Activated naive CD4-positive, alpha-beta T cell treated with anti-CD3 and anti-CD28 coated beads for 36 hours (primary cell): ENCODE measurements at regions not wholly inside any gene's neighbourhood (a gene's known extent, or its start where the extent isn't known, plus 50 kb on each side); places are given as distances from the start of the nearest gene placed in this dataset.

Experiments
- CTCF ChIA-PET: fragments of 350-600 bp; sonication (Branson Sonifier 250); formaldehyde crosslinking; loops from one replicate; lab custom pipeline; 2021; ENCODE audit warnings: antibody characterized with exemption; lab: Charles Lee
- DNase-seq: peaks from one replicate; pipeline ENCODE4 v3.0.0-alpha.2; 2020
- H3K27ac Mint-ChIP-seq: one replicate; pipeline ENCODE4 v1.8.0; 2021; ENCODE audit warnings: mild to moderate bottlenecking, mixed read lengths
- H3K27me3 Mint-ChIP-seq: one replicate; pipeline ENCODE4 v1.8.0; 2021; ENCODE audit warnings: low read depth, mixed read lengths
- H3K36me3 Mint-ChIP-seq: one replicate; pipeline ENCODE4 v1.8.0; 2021; ENCODE audit warnings: low read depth, mixed read lengths
- H3K4me1 Mint-ChIP-seq: one replicate; pipeline ENCODE4 v1.8.0; 2021; ENCODE audit warnings: low read depth, mixed read lengths
- H3K4me3 Mint-ChIP-seq: one replicate; pipeline ENCODE4 v1.8.0; 2021; ENCODE audit warnings: mild to moderate bottlenecking, moderate library complexity, mixed read lengths
- H3K9me3 Mint-ChIP-seq: one replicate; pipeline ENCODE4 v1.8.0; 2021; ENCODE audit warnings: mixed read lengths
- intact Hi-C: fragments of 100-400 bp; cut with micrococcal nuclease; formaldehyde crosslinking; loops from one replicate; pipeline ENCODE4 v1.15.1; 2023

DNA sequence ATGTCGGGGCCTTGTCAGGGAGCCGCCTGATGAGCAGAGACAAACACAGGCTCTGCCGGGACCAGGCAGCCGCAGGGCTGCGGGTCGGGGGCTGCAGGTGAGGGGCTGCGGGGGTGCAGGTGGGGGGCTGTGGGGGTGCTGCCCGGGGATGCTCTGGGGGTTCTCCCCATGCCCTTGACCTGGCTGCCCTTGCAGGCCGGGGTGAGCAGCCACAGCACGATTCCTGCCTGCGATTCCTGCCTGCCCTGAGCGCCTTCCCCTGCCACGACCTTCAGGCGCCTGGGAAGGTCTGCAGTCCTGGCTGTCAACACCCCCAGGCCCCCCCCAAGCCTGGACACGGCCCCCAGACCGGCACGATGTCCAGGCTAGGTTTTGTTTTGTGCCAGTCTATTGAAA is 106.3 kb downstream of the FAM53A start:
- Mint-ChIP-seq H3K36me3 (no peaks in the 10 kb centered on the region), H3K4me3 (no peak overlapping the region), H3K27me3 (no peaks in the 10 kb centered on the region), H3K27ac (no peak overlapping the region), H3K4me1 (peaks cover 4% of the 10 kb centered on the region), H3K9me3 (no peaks in the 10 kb centered on the region)
- CTCF ChIA-PET, result no interaction called here
- DNase-seq, result no peak
- intact Hi-C loops, result no loop called here

DNA sequence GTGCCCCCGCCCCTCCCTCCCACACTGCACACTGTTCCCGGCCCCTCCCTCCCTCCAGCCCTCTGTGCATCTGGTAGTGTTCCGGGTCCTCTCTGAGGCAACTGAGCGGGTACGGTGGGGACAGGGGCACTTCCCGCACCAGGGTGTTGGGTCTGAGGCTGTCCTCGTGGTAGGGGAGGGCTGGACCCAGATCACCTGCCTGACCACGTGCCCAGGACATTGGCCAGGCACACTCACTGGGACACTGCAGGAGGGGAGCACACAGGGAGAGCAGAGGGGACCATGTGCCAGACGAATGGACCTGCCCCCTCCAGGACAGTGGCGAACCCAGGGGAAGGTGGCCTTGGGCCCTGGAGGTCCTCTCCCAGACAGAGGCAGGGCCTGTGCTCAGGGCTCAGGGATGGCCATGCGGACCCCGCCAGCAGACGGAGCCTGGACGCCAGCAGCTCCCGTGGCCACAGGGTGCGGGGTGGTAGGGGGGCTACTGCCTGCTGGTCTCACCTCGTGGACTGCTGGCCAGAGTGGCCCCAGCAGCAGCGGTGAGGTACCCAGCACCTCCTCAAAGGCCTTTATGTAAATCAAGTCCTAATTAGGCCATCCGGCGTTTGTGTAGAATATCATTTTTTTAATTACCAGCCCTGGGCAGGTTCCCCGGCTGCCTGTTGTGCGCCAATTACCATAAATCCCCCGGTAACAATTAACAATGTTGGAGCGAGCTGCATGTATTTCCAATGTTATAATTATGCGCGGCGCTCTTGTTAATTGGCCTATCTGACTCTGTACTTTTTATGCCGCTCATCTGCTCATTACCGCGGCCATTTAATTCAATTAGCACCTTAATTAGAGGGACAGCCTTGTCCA is 106.9 kb downstream of the FAM53A start:
- Mint-ChIP-seq H3K27ac (no peak overlapping the region), H3K4me3 (no peak overlapping the region), H3K9me3 (no peaks in the 10 kb centered on the region), H3K27me3 (no peaks in the 10 kb centered on the region), H3K4me1 (peaks cover 4% of the 10 kb centered on the region), H3K36me3 (no peaks in the 10 kb centered on the region)
- DNase-seq, result no peak
- CTCF ChIA-PET, result no interaction called here
- intact Hi-C loops, result no loop called here

DNA sequence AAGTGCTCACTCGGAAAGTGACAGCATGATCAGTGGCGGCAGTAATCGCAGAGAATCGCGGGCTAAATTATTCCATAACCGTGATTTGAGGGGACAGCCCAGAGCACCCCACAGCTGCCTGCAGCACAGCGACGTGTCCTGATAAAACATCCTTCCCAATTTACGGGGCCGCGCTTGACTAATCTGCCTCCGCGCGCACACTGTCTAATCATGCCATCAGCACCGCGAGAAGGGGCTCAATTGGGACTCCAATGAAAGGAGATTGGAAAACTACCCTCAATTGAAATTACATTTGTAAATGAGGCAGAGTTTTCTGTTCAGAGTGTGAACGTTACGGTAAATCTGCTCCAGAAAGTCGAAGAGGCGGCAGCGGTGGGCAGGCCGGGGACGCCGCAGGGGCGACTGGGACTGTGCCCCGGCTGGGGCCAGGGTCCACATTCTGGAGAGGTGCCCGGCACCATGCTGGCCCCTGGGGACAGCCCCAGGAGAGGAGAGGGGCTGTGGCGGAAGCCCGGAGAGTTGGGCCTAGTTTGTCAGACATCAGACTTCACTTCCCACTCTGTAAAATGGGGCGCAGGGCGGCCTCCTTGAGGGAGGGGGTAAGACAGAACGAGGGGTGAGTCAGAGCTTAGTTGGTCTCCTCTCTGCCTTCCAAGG is 107.7 kb downstream of the FAM53A start:
- no peak for DNase-seq
- Mint-ChIP-seq H3K4me1 (peaks cover 3% of the 10 kb centered on the region), H3K9me3 (no peaks in the 10 kb centered on the region), H3K36me3 (no peaks in the 10 kb centered on the region), H3K27ac (no peak overlapping the region), H3K4me3 (no peak overlapping the region), H3K27me3 (no peaks in the 10 kb centered on the region)
- intact Hi-C loops, result no loop called here
- CTCF ChIA-PET, result no interaction called here

DNA sequence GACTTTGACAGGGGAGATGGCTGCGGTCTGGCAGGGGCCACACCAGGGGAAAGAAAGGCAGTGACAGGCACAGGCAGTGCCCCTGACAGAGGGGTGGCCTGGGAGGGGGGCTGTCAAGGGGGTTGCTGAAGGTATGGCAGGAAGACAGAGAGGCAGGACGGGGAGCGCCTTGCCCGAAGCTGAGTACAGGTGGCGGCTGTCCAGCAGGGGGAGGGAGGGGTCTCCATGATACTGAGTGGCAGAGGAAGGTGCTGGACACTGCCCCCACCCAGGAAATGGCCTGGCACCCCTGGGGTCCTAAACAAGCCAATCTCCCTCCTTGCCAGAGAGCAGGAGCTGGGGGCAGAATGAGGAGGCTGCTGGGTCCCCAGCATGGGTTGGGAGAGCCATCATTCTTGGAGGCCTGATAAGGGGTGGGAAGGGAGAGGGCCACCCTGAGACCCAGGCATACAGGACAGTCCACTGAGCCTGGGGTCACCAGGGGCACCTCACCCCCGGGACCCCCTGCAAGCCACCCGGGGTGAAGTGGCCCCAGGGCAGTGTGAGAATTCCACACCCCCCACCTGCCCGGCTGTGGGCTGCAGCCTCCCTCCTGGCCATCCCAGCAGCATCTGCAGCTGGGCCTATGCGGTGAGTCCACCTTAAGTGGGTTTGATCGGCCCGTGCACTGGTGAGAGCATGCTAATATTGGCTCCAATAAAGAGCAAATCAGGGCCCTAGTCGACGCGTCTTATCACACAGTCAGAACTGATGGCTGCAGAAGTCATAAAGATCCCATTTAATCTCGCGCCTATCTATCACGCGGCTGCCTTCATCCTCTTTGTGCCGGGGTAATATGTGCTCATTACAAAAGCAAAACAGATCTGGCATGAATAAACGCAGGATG is 108.5 kb downstream of the FAM53A start:
- CTCF ChIA-PET, result no interaction called here
- intact Hi-C loops, result no loop called here
- H3K4me1 Mint-ChIP-seq, result no peaks in the 10 kb centered on the region

DNA sequence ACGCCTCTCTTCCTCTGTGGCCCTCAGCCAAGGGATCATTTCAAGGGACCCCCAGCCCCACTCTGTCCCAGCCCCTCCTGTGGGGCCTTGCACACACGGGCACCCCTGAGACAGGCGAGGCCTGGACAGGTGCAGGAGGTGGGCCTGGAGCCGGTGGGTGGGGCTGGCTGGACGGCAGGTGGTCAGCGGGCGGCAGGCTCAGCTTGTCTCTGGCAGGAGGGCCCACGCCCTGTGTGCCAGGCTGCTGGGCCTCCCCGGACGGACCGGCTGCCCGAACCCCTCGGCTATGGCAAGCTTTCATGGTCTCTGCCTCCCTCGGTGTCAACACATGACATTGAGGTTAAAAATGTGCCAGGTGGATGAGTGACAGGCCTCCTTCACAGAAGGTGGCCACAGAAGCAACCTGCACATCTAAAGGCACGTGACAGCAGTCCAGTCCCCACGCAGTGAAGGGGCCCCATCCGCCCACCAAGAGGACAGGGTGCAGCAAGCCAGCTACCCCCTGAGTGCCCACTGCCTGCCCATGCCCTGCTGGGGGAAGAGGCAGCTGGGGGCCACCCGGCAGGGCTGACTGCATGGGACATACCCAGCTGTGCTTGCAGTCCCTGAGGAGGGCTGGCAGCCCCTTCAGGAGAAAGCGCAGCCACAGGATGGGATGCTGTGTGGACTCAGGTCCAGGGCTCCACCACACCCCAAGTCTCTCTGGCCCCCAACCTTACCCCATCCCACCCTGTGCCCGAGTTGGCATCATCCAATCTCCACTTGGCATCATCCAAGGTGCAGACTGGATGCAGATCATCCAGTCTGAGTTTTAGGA is 109.3 kb downstream of the FAM53A start:
- no peak for DNase-seq
- Mint-ChIP-seq H3K36me3 (no peaks in the 10 kb centered on the region), H3K9me3 (no peaks in the 10 kb centered on the region), H3K4me1 (no peaks in the 10 kb centered on the region), H3K27me3 (peaks cover under 1% of the 10 kb centered on the region), H3K4me3 (no peak overlapping the region), H3K27ac (no peak overlapping the region)
- intact Hi-C loops, result no loop called here
- CTCF ChIA-PET, result no interaction called here

More for the DNA sequence above, 108.5 kb downstream of the FAM53A start:
- Mint-ChIP-seq H3K27ac (no peak overlapping the region), H3K4me3 (no peak overlapping the region), H3K36me3 (no peaks in the 10 kb centered on the region), H3K27me3 (no peaks in the 10 kb centered on the region), H3K9me3 (no peaks in the 10 kb centered on the region)
- DNase-seq, result no peak

DNA sequence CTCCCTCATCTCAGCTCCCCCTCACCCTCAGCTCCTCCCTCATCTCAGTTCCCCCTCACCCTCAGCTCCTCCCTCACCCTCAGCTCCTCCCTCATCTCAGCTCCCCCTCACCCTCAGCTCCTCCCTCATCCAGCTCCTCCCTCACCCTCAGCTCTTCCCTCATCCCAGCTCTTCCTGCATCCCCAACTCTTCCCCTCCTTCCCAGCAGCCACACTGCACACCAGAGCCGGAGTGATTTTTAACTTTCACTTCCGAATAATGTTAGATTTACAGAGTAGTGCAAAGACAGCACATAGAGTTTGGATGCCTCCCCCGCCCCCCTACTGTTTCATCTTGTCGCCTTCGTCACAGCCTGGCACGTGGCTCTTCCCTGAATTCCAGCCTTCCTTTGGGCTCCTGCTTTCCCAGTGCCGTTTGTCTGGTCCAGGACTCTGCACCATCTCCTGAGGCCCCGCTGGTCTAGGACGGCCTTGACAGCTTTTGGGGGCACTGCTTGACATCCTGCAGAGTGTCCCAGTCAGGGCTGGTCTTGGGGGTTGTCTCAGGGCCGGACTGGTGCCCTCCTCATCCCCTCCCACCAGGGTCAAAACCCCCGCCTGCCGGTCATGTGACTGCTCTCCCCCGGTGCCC is 110.2 kb downstream of the FAM53A start:
- no peak overlapping the region for H3K27ac Mint-ChIP-seq
- intact Hi-C loops, result no loop called here
- H3K27me3 Mint-ChIP-seq, result peaks cover 2% of the 10 kb centered on the region
- CTCF ChIA-PET, result interaction anchor here (0.8 to 0.9 kb wide), 2 partner anchors 55 to 226 kb away, joined by 3 read pairs; no protein-coding TSS in a partner anchor
- H3K4me3 Mint-ChIP-seq, result no peak overlapping the region
- H3K9me3 Mint-ChIP-seq, result no peaks in the 10 kb centered on the region
- no peak for DNase-seq
- H3K4me1 Mint-ChIP-seq, result no peaks in the 10 kb centered on the region
- H3K36me3 Mint-ChIP-seq, result no peaks in the 10 kb centered on the region

DNA sequence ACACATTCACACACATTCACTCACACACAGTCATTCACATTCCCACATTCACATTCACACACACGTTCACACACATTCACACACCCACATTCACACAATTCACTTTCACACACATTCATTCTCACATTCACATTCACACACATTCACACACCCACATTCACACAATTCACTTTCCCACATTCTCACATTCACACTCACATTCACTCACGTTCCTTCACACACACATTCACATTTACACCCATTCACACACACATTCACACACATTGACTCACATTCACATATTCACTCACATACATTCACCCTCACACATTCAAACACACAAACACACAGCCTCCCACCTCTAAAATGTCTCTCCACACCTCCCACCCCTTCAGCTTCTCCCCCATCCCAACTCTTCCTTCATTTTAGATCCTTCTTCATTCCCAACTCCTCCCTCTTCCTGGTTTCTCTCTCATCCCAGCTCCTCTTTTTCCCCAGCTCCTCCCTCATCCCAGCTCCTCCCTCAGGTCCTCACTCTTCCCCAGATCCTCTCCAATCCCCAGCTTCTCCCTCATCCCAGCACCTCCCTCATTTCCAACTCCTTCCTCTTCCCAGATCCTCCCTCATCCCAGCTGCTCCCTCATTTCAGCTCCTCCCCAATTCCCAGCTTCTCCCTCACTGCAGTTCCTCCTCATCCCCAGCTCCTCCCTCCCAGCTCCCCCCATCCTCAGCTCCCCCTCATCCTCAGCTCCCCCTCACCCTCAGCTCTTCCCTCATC is 111.0 kb downstream of the FAM53A start:
- intact Hi-C loops, result no loop called here
- Mint-ChIP-seq H3K4me1 (no peaks in the 10 kb centered on the region), H3K4me3 (no peak overlapping the region), H3K27ac (no peak overlapping the region), H3K9me3 (no peaks in the 10 kb centered on the region), H3K27me3 (peaks cover 2% of the 10 kb centered on the region), H3K36me3 (no peaks in the 10 kb centered on the region)
- DNase-seq, result no peak
- CTCF ChIA-PET, result interaction anchor here (0.8 to 1.3 kb wide), 3 partner anchors 24 to 225 kb away, joined by 3 read pairs; no protein-coding TSS in a partner anchor

DNA sequence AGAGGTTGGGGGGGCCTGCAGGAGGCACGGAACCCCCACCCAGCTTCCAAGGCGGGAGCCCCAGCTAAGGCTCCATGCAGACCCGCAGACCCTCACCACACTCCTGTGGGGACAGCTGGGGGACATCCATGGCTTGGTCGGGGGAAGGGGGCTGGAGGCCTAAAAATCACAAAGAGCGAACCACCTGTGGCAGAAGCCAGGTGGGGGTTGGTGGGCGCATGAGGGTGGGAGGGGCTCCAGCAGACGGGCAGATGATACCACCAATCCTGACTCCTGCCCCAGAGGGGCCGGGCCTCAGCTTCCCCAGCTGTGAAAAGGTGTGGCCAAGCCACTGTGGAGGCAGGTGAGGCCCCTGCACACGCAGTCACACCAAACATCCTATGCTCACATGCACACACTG is 111.6 kb downstream of the FAM53A start:
- Mint-ChIP-seq H3K27ac (no peak overlapping the region), H3K36me3 (no peaks in the 10 kb centered on the region), H3K27me3 (peaks cover 2% of the 10 kb centered on the region), H3K4me3 (no peak overlapping the region), H3K4me1 (no peaks in the 10 kb centered on the region), H3K9me3 (no peaks in the 10 kb centered on the region)
- DNase-seq, result no peak
- CTCF ChIA-PET, result interaction anchor here (1.3 kb wide), 1 partner anchor 23 kb away, joined by 3 read pairs; no protein-coding TSS in a partner anchor
- intact Hi-C loops, result no loop called here

DNA sequence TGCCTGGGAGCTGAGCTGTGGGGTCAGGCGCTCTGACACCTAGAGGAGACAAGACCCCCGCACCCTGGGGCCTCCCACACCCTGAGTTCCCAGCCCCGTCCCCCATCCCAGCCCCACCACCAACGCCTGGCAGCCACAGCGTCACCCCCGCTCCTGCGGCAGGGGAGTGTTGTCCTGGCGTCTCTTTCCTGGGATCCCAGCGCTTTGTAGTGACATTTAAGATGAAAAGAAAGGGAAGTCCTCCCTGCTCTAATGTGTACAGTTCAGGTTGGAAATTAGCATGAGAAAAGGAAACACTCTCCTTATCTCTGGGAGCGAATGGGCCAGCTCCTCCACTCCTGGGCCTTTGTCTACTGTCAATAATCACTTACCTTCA is 112.1 kb downstream of the FAM53A start:
- Mint-ChIP-seq H3K27me3 (peaks cover 2% of the 10 kb centered on the region), H3K36me3 (no peaks in the 10 kb centered on the region), H3K27ac (no peak overlapping the region), H3K4me1 (no peaks in the 10 kb centered on the region), H3K4me3 (no peak overlapping the region), H3K9me3 (no peaks in the 10 kb centered on the region)
- CTCF ChIA-PET, result interaction anchor here (1.3 kb wide), 1 partner anchor 23 kb away, joined by 3 read pairs; no protein-coding TSS in a partner anchor
- intact Hi-C loops, result no loop called here
- DNase-seq, result no peak

DNA sequence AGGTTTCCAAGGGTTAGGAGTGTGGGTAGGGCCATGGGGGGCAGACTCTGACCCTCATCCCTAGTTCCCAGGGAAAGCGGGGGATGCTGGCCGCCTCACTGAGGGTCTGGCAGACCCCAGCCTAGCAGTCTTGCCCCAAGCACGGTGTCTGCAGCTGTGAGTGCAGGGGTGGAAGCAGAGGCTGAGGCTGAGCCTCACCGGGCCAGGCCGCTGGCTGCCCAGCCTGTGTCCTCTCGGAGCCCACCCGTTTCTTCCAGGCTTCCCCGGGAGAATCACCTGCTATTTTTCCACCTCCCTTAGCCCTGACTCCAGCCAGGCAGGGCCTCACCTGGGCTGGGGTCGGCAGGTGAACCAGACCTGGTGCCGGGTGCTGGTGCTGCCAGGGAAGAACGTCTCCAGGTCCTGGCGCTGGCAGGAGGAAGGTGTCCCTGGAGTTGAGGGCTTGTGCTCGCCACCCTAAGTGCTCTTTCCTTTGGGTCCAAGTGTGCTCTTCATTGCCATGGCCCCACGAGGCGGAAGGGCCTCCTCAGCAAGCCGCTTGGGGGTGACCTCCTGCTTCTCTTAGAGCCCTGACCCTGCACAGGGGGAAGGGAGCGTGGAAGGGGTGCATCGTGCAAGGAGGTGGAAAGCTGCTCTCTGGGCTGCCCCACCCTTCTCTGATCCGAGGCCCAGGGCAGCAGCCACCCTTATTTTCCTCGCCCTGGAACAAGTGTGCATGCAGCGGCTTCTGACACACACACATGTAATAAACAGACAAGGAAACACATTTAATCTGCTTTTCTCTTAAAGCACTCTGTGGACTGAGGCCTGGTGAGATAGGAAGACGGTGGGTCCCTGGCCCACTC is 112.7 kb downstream of the FAM53A start:
- Mint-ChIP-seq H3K4me1 (no peaks in the 10 kb centered on the region), H3K27me3 (peaks cover 2% of the 10 kb centered on the region), H3K27ac (no peak overlapping the region), H3K36me3 (no peaks in the 10 kb centered on the region), H3K9me3 (no peaks in the 10 kb centered on the region), H3K4me3 (no peak overlapping the region)
- intact Hi-C loops, result no loop called here
- DNase-seq, result no peak
- CTCF ChIA-PET, result interaction anchor here (1.3 kb wide), 1 partner anchor 22 kb away, joined by 3 read pairs; no protein-coding TSS in a partner anchor
